ENCODE measurements at regions not wholly inside any gene's neighbourhood (a gene's known extent, or its start where the extent isn't known, plus 50 kb on each side); places are given as distances from the start of the nearest gene placed in this dataset.

DNA sequence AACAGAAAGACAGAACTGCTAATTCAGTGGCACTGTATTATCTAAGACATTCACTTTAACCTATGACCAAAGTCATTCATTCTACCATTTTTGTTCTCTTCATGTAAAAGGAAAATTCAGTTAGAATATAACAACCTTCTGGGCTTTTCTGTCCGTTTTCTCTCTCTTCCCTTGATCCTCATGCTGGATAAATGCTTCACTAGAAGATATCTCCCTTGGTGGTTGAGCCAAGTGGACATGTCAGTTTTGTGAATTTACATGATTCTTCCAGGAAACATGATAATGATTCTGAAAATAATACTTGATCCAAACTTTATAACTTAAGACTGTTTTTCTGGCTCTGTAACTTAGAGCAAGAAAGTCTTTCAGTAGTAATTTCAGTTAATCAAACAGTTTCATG, 1012.2 kb downstream of the SQOR start:
- DNase-seq, result no peak

DNA sequence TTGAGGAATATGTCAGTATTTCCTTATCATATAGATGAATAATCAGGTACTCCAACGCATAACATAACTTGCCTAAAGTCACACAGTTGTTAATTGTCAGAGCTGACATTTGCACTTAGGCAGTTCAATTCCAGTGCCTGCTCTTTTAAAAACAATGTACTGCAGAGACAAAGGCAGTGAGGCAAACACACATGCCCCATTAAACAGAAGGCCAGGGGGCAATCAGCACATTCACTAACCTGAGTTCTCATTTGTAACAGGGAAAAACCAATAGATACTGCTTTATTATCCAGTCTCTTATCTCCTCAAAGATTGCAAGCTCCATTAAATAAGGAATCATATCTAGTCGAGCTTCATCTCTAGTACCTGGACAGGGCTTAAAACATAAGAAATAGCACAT, 1017.4 kb downstream of the SQOR start:
- peak; percentile 46 for DNase-seq

DNA sequence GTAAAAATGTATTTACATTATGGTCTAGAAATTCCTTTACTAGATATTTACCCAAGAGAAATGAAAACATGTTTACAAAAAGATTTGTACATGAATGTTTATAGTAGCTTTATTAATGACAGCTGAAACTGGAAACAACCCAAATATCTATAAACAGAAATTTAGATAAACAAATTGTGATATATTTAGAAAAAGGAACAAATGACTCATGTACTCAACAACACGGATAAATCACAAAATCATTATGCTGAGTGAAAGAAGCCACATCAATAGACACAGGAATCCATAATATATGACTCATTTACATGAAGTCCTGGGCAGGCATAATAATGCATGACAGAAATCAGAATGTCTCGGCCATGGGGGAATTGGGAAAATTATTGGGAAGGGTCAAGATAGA, 1020.2 kb downstream of the SQOR start:
- DNase-seq, result no peak

DNA sequence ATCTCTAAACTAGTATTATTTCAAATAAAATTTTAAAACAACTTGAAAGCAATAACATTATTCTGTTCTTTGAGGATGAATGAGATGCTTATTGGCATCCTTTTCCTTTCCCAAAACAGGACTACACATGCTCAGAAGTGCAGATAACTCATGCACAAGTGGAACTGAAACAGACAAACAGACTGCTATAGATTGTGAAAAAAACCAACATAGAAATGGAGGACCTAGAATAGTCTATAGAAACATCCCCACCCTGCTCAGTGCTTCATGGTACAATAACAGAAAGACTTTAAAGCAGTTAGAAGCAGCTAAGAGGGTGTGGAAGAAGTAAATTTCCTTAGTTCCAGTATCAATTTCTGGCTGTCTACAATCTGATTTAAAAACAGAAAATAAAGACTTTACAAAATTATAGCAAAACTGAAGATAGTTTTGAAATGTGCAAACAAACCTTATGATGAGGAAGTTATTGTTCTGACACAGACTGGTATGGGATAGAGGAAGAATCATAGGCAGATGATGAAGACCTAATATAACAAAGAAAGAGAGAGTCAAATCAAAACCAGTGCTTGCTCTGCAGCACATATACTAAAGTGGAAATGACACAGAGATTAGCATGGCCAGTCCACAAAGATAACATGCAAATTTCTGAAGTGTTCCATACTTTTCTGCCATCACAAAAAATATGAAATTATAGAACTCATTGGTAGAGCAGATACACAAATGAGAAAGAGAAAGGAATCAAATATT, 1025.4 kb downstream of the SQOR start:
- DNase-seq, result no peak

DNA sequence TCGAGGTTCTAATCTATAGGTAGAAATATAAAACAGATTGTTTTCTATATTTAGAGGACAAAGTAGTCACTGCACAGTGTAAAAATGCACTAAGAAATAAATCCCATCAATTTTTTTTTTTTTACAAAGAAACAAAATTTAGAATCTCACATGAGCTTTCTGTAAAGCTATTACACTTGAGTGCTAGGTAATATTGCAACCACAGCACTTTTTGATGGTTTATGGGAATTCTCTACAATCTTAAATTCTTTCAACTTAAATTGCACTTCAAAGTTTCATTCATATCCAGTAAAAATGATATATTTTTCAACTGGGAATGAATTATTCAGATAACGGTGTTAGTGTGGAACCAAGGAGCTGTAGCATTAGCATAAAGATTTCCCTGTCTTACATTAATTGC, 1035.4 kb downstream of the SQOR start:
- no peak for DNase-seq

DNA sequence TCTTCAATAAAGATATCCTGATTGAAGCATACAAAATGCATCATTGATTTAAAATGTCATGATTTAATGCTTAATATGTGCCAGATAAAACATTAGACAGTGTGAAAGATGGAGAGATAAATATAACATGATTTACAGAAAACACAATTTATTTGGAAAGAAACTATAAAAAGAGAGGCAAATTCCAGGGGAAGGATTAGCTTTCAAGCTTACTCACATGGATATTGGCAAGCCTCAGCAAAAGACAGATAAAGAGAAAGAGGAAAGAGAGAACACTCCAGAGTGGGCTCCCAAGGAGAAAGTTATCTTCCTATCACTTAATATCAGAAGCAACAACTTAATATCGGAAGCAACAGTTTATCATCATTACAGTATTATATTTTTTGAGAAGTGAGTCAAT, 1036.5 kb downstream of the SQOR start:
- no peak for DNase-seq

DNA sequence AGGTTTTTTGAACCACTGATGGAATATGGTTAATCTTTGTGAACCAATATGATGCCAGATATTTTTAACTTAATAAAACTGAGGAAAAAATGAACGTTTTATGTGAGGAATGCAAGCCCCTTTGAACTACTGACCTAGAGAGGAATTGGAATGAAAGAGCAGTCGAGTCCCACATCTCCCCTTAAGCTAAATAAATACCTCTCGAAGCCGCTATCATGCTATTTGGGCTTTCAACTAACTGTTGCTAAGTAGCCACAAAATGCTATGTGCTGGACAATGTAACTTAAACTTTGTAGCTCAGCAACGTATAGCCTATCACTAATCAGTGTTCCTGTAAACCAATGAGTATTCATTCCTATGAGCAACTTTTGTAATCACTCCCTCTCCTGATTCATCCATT, 1037.2 kb downstream of the SQOR start:
- no peak for DNase-seq

DNA sequence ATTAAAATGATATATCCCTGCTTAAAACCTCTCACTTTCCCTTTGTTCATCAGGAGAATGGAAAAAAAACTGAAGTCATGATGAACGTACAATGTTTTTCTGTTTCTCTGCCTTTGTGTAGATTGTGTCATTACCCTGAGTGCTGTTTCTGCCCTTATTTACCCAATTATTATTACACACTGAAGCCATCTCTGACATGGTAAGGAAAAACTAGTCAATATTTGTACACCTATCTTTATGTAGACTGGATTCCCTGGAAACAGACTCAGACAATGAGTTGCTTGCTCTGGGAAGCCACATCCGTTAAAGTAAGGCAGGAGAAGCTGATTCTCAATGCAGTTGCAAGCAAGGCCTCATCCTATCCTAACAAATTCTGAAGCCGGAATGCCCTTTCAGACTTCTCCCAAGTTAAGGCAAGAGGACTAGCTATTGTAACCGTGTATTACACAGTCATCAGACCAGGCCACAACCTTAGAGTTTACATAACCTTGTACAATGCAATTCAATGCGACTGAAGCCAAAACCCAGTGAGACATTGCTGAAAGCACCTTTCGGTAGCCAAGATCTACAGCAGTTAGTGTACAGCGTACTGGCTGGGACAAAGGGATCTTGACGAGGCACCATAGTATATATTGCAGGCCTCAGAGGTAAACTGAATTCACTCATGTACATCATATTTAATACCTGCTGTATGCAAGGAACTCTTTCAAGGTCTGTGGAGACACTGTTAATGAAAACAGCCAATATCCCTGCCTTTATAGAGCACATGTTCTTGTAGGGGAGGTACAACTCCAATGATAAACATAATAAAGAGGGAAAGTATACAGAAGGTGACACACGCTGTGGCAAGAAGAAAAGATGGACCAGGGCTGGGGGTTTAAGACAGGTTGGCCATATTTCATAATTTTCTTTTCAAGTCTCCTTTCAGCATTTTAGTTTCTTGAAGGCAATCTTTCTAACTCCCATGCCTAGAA, 1040.8 kb upstream of the SEMA6D start:
- DNase-seq, result no peak

DNA sequence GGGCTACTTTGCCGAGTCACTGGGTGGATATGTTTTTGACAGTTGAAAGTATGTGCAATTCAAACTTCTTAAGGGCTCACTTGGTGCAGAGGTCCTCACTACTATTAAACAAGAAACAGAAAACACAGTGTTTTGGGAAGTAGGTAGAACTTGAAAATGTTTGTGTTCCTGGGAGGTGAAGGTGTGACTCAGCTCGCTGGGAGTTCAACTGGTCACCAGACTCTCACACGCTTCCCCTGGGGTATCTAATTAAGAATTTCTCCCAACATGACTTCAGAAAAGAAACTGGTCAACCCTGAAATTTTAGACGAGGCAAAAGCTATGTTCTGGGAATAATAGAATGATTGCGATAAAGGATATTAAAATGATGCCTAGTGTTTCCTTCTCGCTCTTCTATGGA, 1039.8 kb upstream of the SEMA6D start:
- DNase-seq, result no peak

DNA sequence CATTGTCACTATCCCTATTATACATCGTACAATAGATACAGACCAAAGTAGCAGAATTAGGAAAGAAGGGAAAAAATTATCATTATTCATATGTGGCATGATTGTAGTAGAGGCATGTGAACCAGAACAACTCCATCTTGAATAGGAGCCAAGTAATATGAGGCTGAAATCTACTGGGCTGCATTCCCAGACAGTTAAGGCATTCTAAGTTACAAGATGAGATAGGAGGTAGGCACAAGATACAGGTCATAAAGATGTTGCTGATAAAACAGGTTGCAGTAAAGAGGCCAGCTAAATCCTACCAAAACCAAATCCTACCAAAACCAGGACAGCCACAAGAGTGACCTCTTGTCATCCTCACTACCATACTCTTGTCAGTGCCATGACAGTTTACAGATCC, 1035.4 kb upstream of the SEMA6D start:
- no peak for DNase-seq

DNA sequence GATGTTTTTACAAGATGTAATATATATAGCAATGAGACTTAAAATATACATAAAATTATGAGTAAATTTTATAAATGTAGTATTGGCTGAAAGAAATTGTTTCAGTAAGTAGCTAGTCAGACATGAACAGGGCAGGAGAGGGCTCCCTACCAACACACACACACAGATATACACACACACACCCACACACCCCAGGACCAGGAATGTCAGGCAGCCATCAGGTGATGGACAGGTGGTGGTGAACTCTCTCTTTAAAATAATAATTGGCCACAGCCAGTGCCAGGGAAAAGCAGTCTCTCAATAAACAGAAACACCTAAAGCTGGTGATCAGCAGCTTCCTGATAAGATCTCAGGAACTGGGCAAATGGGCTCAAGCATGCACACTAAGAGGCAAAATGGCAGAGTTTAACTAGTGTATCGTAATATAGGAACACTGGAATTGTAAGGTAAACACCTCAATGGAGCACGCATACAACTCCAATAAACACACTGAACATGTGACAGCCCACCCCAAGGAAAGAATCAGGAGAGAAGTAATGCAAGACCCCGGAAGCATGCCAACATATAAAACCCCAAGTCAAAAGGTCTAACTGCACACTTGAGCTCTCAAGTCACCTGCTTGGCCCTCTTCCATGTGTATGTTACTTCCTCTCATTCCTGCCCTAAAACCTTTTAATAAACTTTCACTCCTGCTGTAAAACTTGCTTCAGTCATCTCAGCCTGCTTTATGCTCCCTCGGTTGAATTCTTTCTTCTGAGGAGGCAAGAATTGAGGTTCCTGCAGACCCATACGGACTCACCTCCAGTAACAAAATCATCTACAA, 1034.1 kb upstream of the SEMA6D start:
- DNase-seq, result no peak

DNA sequence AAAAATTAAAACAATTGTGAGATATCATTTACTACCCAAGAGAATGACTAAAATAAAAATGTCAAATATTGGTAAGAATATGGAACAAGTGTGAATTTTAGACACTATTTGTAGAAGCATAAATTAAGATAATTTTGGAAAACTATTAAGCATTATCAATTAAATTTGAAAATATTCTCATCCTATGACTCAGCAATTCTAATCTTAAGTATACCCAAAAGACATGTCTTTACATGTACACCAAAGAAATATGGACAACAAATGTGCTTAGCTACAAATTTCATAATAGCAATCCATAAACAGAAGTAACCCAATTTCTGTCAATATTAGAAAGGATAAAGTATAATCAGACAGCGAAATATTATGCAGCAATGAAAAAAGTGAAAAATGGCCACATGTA, 1032.2 kb upstream of the SEMA6D start:
- DNase-seq, result no peak

DNA sequence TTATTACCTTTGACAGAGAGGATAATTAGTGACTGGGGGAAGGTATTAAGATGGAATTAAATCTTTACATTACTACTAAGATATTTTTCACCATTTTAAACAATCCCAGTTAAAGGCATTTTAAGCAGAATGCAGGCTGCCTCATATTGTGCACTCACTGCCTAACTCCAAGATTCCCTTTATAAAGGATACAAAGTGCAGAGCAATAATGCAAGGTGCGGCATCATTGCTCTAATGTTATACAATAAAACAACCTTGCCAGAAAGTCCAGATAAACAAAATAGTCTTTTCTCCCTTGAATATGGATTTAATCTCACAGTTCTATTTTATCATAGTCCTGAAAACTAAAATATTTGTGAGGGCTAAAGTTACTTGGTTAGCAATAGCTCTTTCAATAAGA, 1031.6 kb upstream of the SEMA6D start:
- no peak for DNase-seq

DNA sequence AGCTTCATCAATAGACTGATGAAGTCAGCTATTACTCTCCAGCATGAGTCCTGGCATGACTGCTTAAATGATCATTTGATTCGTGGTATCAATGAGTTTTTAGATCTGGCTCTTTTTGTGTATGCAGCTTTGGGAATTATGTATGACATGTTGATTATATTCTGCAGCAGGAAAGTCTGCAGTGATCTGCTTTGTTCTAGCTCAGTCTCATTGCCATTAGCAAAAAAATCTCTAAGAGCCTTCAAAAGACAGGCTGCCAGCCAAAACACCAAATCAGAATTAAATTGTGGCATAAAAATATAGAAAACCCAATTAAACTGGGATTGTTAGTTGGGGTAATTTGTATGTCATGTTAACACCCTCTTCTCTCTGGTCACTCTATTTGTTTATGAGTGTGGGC, 1021.0 kb upstream of the SEMA6D start:
- DNase-seq, result no peak

DNA sequence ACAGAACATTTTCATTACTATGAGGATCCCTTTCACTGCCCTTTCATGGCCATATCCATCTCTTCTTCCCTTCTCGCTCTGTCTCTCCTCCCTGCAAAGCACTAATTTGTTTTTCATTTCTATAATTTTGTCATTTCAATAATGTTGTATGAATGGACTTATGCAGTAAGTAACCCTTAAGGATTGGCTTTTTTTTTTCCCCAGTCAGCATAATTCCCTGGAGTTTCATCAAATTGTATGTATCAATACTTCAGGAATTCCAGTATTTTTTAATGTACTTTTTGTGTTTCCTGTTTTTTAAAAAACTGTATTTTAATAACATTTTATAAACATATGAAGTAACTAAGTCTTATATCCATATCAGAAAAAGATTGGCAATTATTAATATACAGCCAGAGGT, 1016.0 kb upstream of the SEMA6D start:
- DNase-seq, result no peak

DNA sequence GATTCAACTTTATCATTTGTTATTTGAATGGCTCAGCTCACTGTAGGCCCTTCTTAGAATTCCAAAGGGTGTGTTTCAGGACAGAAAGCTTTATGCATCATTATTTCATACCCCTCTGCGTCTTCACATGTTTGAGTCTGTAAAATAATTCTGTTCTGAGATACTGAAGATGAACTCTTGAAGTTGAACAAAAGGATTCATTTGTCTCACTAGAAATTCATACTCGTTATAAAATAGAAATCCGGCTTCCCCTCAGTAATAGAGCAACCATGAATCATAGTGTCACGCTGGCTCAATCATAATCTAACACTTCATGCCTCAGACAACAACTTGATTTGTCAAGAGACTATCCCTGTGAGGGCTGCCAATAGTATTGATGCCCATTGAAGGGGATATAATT, 1015.4 kb upstream of the SEMA6D start:
- DNase-seq, result no peak

DNA sequence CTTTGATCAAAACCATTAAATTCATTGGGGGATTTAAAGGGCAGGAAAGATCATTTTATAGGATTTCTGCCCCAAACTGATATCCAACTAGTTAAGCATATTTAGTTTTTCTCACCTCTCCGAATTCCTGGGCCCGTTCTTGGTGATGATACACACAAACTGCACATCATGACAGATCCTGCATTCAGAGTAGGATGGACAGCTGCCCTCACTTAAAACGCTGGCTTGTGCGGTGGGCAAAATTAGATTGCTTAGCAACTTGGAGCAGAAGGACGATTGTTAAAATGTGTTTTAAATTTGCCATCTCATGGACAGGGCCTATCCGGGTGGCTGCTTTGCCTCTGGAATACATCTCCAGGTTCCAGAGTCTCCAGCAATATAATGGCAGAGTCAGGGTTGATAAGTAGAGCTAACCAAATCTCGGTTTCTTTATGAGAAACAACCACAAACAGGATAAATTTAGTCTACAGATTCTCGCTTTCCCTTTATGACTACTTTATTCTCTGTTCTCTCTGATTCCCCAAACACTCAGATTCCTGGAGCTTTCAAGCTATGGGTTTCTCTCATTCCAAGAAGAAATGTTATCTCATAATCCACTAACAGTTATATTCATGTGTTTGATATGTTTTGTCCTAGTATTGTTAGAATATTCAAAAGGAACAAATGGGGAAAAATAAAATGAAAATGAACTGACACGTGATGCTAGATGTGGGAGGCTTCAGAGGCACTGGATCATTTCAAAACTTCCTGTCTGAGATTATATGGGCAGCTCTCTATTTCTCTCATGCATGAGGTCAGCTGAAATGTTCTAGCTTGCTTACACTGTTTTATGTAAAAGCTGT, 1014.1 kb upstream of the SEMA6D start:
- DNase-seq, result no peak

DNA sequence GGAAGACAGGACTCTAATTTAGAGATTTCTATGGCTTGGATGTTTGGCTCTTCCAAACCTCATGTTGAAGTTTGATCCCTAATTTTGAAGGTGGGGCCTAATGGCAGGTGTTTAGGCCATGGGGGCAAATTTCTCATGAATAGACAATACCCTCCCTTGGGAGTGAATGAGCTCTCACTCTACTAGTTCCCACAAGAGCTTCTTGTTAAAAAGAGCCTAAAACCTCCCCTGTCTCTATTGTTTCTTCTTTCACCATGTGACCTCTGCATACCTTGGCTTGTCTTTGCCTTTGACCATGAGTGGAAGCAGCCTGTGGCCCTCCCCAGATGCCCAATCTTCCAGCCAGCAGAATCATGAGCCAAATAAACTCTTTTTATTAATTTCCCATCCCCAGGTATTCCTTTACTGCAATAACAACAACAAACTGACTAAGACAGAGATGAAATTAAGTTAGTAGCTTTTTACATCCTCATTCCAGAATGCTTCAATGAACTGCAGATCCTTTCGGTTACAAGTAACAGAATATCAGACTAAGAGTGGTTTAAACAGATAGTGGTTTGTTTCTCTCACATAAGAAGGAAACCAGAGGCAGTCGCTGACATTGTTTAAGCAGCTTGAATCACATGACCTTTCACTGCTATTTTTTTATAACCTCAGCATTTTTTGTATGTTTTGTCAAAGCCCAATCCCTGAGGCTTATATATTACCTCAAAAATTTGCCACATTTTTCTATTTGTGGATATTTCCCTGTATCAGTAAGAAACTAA, 1013.3 kb upstream of the SEMA6D start:
- no peak for DNase-seq

DNA sequence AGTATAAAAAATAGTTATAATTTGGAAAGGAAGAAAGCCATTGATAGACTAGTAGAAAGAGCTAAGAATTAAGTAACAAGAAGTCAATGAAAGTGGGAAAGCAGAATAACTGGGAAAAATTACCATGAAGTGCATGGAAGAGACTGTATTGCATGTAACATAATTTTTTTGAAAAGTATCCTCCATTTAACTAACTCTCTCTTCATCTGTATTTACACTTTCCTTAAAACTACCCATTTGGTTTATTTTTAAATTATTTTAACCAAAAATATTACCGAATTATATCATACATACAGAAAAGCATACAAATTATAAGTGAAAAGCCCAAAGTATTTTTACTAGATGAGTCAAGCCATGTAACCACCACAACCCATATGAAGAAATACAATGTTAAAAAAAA, 1009.9 kb upstream of the SEMA6D start:
- DNase-seq, result no peak

DNA sequence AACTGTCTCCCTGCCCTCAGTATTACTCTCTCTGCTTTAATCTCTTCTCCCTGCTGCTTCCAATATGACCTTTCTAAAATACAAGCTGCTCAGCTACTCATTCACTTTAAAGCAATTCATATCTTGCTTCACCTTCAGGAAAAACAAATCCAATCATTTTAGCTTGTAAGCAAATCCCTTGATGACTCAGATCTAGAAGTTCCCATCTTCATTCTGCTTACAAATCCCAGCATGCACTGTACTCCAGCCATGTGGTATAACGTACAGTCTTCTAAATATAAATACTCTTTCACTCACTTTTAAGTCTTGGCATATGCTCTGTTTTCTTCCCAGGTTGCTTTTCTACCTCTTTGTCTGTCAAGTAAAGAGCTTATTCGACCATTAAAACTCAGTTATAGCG, 1009.1 kb upstream of the SEMA6D start:
- DNase-seq, result no peak
